Thyroid gland (tissue), 4 donors: ENCODE measurements at regions not wholly inside any gene's neighbourhood (a gene's known extent, or its start where the extent isn't known, plus 50 kb on each side); places are given as distances from the start of the nearest gene placed in this dataset.

Source experiments
- CTCF ChIP-seq, 6 experiments: fragments of 200-600 bp in 3 of 6; fragments of 450-650 bp in 3 of 6; sonication (generic) in 3 of 6; IDR thresholded peaks; one replicate each; pipeline ENCODE4 v1.5.1; 2016 to 2019; ENCODE audit warnings: antibody characterized with exemption in 6 of 6, mild to moderate bottlenecking in 2 of 6, inconsistent platforms in 1 of 6, moderate library complexity in 1 of 6
- POLR2A ChIP-seq, 2 donors: fragments of 450-650 bp; IDR thresholded peaks; one replicate each; pipeline ENCODE4 v1.6.1; 2017; ENCODE audit warnings: antibody characterized with exemption in 2 of 2, mild to moderate bottlenecking in 2 of 2, moderate library complexity in 1 of 2

DNA sequence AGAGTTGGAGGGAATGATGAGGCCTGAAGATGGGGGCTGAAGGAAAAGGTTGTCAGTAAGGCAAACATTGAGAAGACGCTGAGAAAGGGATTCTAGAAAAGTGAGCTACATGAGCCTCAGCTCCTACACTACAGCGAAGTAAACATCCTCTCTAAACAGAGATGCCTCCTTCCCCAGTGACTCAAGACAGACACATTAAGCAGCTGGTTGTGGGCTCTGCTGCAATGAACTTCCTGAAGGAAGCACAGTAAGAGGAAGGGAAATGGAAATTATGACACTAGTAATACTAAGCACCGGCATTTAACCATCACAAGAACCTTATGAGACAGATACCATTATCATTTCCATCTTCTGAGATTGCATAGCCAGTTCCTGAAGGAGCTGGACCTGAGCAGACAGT is 190.5 kb downstream of the C11orf87 start:
- TF ChIP-seq CTCF (IDR thresholded peaks at IDR 0.05) (no peak), POLR2A (IDR thresholded peaks at IDR 0.05) (no peak)
